A549 (cell line): ENCODE measurements at regions not wholly inside any gene's neighbourhood (a gene's known extent, or its start where the extent isn't known, plus 50 kb on each side); places are given as distances from the start of the nearest gene placed in this dataset.

Experiments
- ATAC-seq, 2 experiments: fragments of 200-7000 bp in 1 of 2; fragments of >200 bp in 1 of 2; cut with Nextera tagmentation in 1 of 2; cut with Tn5 transposase in 1 of 2; 3 replicates each; pipeline versions ENCODE4 v1.8.0 to v1.9.1; 2018 to 2020; ENCODE audit warnings: mild to moderate bottlenecking in 1 of 2, moderate library complexity in 1 of 2
- CTCF ChIA-PET: fragments of 300-600 bp; sonication (Branson Sonifier 250); formaldehyde crosslinking; extraction: SDS; loops from one replicate; lab custom pipeline; 2021; ENCODE audit warnings: antibody characterized with exemption, inconsistent platforms; lab: Yijun Ruan, JAX
- POLR2A ChIA-PET: fragments of 350-600 bp; formaldehyde crosslinking; extraction: SDS; loops from one replicate; lab custom pipeline; 2021; ENCODE audit warnings: antibody characterized with exemption, inconsistent platforms; lab: Yijun Ruan, JAX
- DNase-seq, 2 experiments: peaks; one replicate each; pipeline versions ENCODE4 v3.0.0 to v3.0.0-alpha.2; 2011 to 2016; ENCODE audit warnings: low read depth in 1 of 2, low spot score in 1 of 2
- FAIRE-seq: peaks from 2 replicates; lab custom pipeline; 2011; peaks lifted over from hg19 to GRCh38; lab: Jason Lieb, UNC
- H3K27ac ChIP-seq, 2 experiments: fragments of >200 bp; sonication (Bioruptor Twin); formaldehyde crosslinking; 3 replicates each; pipeline ENCODE4 v1.5.1; 2016 to 2017
- H3K4me1 ChIP-seq: fragments of >200 bp; sonication (Bioruptor Twin); formaldehyde crosslinking; 3 replicates; pipeline ENCODE4 v1.6.1; 2016
- H3K4me2 ChIP-seq: fragments of >200 bp; sonication (Bioruptor Twin); formaldehyde crosslinking; 3 replicates; pipeline ENCODE4 v1.6.1; 2016
- H3K4me3 ChIP-seq: fragments of >200 bp; sonication (Bioruptor Twin); formaldehyde crosslinking; 3 replicates; pipeline ENCODE4 v1.5.1; 2016
- H3K9me3 ChIP-seq: fragments of >200 bp; sonication (Bioruptor Twin); formaldehyde crosslinking; 3 replicates; pipeline ENCODE4 v1.6.1; 2016
- ATOH8 ChIP-seq: fragments of 250-450 bp; sonication (Bioruptor Pico); IDR thresholded peaks from 2 replicates; pipeline ENCODE4 v1.5.0; 2020; ENCODE audit warnings: low read depth, mild to moderate bottlenecking, moderate library complexity
- CBX8 ChIP-seq: fragments of 200-600 bp; sonication (generic); IDR thresholded peaks from 2 replicates; pipeline ENCODE4 v1.6.1; 2016
- CEBPB ChIP-seq, 2 experiments: fragments of >200 bp in 1 of 2; sonication (Bioruptor Twin) in 1 of 2; formaldehyde crosslinking in 1 of 2; IDR thresholded peaks; 2 replicates each; pipeline ENCODE4 v1.6.1; 2012 to 2016
- CHD4 ChIP-seq: fragments of 200-600 bp; sonication (generic); IDR thresholded peaks from 2 replicates; pipeline ENCODE4 v1.6.1; 2016; ENCODE audit warnings: antibody characterized with exemption, mild to moderate bottlenecking, borderline replicate concordance
- E2F6 ChIP-seq: IDR thresholded peaks from 2 replicates; pipeline ENCODE4 v1.6.1; 2012; ENCODE audit warnings: low read depth, borderline replicate concordance
- EHMT2 ChIP-seq: fragments of 200-600 bp; sonication (generic); IDR thresholded peaks from 2 replicates; pipeline ENCODE4 v1.6.1; 2016; ENCODE audit warnings: antibody characterized with exemption, low read depth, mild to moderate bottlenecking, moderate library complexity
- ESRRA ChIP-seq: fragments of 150-350 bp; IDR thresholded peaks from 2 replicates; pipeline ENCODE4 v1.6.1; 2014; ENCODE audit warnings: mild to moderate bottlenecking, low read length, borderline replicate concordance
- FOSB ChIP-seq: fragments of 250-450 bp; sonication (Bioruptor Pico); IDR thresholded peaks from 2 replicates; pipeline ENCODE4 v1.5.0; 2020; ENCODE audit warnings: mild to moderate bottlenecking, moderate library complexity
- FOXS1 ChIP-seq: fragments of 250-450 bp; sonication (Bioruptor Pico); IDR thresholded peaks from 2 replicates; pipeline ENCODE4 v1.5.0; 2020; ENCODE audit warnings: mild to moderate bottlenecking, moderate library complexity
- GATA3 ChIP-seq: IDR thresholded peaks from 2 replicates; pipeline ENCODE4 v1.6.1; 2012; ENCODE audit warnings: borderline replicate concordance
- HDAC2 ChIP-seq: fragments of 200-600 bp; sonication (generic); IDR thresholded peaks from 2 replicates; pipeline ENCODE4 v1.6.1; 2016
- HMGXB4 ChIP-seq: fragments of 250-450 bp; sonication (Bioruptor Pico); IDR thresholded peaks from 2 replicates; pipeline ENCODE4 v1.5.0; 2021; ENCODE audit warnings: mild to moderate bottlenecking, moderate library complexity, borderline replicate concordance
- JUNB ChIP-seq: fragments of >200 bp; sonication (Bioruptor Twin); formaldehyde crosslinking; IDR thresholded peaks from 2 replicates; pipeline ENCODE4 v1.6.1; 2016
- NFE2L2 ChIP-seq: fragments of 150-350 bp; conservative IDR thresholded peaks from 2 replicates; pipeline ENCODE4 v1.6.1; 2014; ENCODE audit warnings: low read length
- ZC3H11A ChIP-seq: fragments of 450-650 bp; IDR thresholded peaks from 2 replicates; pipeline ENCODE4 v1.6.1; 2014; ENCODE audit warnings: antibody characterized with exemption, mild to moderate bottlenecking
- ZNF302 ChIP-seq: fragments of 250-450 bp; sonication (Bioruptor Pico); IDR thresholded peaks from 2 replicates; pipeline ENCODE4 v1.9.0; 2021; ENCODE audit warnings: inconsistent platforms, mild to moderate bottlenecking, moderate library complexity
- ZSCAN20 ChIP-seq: fragments of 250-450 bp; sonication (Bioruptor Pico); IDR thresholded peaks from 2 replicates; pipeline ENCODE4 v1.8.0; 2022; ENCODE audit warnings: mild to moderate bottlenecking, moderate library complexity
- WGBS: methylation state at CpG from one replicate; pipeline ENCODE4 v1.1.6; 2017; ENCODE audit errors: missing lambda C conversion rate; 5-methylcytosine and 5-hydroxymethylcytosine counted together
- TF ChIP-seq, protein P1 (sequence below): IDR thresholded peaks from 2 replicates; pipeline ENCODE4 v1.6.1; 2012
- TF ChIP-seq, protein P2 (sequence below): fragments of >200 bp; sonication (Bioruptor Twin); formaldehyde crosslinking; IDR thresholded peaks from 3 replicates; pipeline ENCODE4 v1.6.1; 2016
- TF ChIP-seq, protein P3 (sequence below): fragments of 150-350 bp; IDR thresholded peaks from 2 replicates; pipeline ENCODE4 v1.6.1; 2014; ENCODE audit warnings: low read depth, mild to moderate bottlenecking, low read length

DNA sequence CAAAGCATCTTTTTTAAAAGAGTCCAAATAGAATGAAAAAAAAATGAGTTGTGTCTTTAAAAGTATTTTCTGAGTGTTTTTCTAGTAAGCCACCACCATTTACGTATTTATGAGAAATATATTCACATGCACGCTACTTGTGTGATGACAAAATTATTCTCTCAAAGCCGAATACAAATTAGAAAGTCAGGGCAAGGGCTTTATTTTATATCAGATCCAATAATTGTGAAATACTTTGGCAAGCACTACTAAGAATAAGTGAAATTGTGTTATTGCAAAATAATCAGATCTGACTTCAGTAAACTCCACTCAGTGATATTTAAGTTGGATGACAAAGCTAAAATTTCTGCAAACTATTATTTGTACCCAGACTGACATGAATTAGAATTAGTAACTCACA is 589.3 kb upstream of the KCNMB2 start:
- DNase-seq (no peak), FAIRE-seq (no peak)
- POLR2A ChIA-PET = no interaction called here
- TF ChIP-seq, protein P1, sequence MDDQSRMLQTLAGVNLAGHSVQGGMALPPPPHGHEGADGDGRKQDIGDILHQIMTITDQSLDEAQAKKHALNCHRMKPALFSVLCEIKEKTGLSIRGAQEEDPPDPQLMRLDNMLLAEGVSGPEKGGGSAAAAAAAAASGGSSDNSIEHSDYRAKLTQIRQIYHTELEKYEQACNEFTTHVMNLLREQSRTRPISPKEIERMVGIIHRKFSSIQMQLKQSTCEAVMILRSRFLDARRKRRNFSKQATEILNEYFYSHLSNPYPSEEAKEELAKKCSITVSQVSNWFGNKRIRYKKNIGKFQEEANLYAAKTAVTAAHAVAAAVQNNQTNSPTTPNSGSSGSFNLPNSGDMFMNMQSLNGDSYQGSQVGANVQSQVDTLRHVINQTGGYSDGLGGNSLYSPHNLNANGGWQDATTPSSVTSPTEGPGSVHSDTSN = no peak
- TF ChIP-seq CHD4 = no peak
- TF ChIP-seq CEBPB (IDR thresholded peaks at IDR 0.05) = peak in 1 of 2 experiments; percentile 57; a peak in 1 of 4 replicates
- TF ChIP-seq, all 56 proteins: peak for 1
- Histone ChIP-seq H3K27ac (no peak overlapping the region), H3K9me3 (no peaks in the 10 kb centered on the region), H3K4me2 (peak overlapping the region; percentile 6; the same call in 1 of the 3 replicates), H3K4me1 (peaks cover 10% of the 10 kb centered on the region; the same call in 1 of the 3 replicates), H3K4me3 (no peak overlapping the region)
- CTCF ChIA-PET = no interaction called here
- 68% methylated on average over 3 of the region's 3 CpGs for WGBS
- ATAC-seq = no peak

DNA sequence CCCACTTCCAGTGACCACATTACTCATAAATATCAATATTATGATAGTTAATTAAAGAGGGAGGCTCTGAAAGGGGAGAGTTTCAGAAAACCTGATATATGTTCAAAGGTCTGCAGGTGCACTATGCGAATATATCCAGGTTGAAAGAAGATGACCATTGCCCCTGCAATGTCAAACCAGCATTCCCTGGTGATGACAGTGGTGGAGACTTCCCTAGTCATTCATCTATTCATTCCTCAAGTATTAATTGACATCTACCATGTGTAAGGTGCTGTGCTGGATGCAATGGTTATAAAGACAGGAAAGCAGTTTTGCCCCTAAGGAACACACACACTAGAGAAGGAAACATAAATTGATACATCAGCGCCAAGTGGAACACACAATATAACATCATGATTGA is 588.3 kb upstream of the KCNMB2 start:
- ATAC-seq (no peak), FAIRE-seq (no peak), DNase-seq (no peak)
- Histone ChIP-seq H3K4me3 (no peak overlapping the region), H3K4me1 (peaks cover 10% of the 10 kb centered on the region; the same call in 1 of the 3 replicates), H3K27ac (no peak overlapping the region), H3K9me3 (no peaks in the 10 kb centered on the region), H3K4me2 (no peak overlapping the region)
- POLR2A ChIA-PET = no interaction called here
- 87% methylated on average over 2 of the region's 2 CpGs for WGBS
- no peak for TF ChIP-seq ZNF302 (CRISPR knock-in tag)
- no peak for TF ChIP-seq ZC3H11A
- no peak for TF ChIP-seq EHMT2
- TF ChIP-seq FOSB (CRISPR knock-in tag) = no peak
- CTCF ChIA-PET = interaction anchor here (1.9 kb wide), 1 partner anchor 897 kb away, joined by 5 read pairs; no protein-coding TSS in a partner anchor

GRCh38 chr3:177948716-177949425 is 587.4 kb upstream of the KCNMB2 start:
- TF ChIP-seq ZSCAN20 (CRISPR knock-in tag) = no peak
- TF ChIP-seq GATA3 = no peak
- TF ChIP-seq, protein P2, sequence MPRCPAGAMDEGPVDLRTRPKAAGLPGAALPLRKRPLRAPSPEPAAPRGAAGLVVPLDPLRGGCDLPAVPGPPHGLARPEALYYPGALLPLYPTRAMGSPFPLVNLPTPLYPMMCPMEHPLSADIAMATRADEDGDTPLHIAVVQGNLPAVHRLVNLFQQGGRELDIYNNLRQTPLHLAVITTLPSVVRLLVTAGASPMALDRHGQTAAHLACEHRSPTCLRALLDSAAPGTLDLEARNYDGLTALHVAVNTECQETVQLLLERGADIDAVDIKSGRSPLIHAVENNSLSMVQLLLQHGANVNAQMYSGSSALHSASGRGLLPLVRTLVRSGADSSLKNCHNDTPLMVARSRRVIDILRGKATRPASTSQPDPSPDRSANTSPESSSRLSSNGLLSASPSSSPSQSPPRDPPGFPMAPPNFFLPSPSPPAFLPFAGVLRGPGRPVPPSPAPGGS = no peak
- no peak for TF ChIP-seq E2F6
- no peak for TF ChIP-seq HMGXB4 (CRISPR knock-in tag)
- no peak for TF ChIP-seq FOXS1
- no peak for TF ChIP-seq NFE2L2
- TF ChIP-seq, all 56 proteins: peak for 0
- WGBS = 90% methylated on average over 4 of the region's 4 CpGs
- no peak for DNase-seq
- H3K4me1 ChIP-seq = peaks cover 10% of the 10 kb centered on the region; the same call in 1 of the 3 replicates
- ChIA-PET CTCF (interaction anchor here (0.5 to 1.9 kb wide), 2 partner anchors 380 to 898 kb away, joined by 5 read pairs; no protein-coding TSS in a partner anchor), POLR2A (no interaction called here)
- no peak overlapping the region for H3K4me2 ChIP-seq
- no peak overlapping the region for H3K4me3 ChIP-seq
- H3K9me3 ChIP-seq = no peaks in the 10 kb centered on the region
- no peak for ATAC-seq
- no peak overlapping the region for H3K27ac ChIP-seq
- no peak for FAIRE-seq

DNA sequence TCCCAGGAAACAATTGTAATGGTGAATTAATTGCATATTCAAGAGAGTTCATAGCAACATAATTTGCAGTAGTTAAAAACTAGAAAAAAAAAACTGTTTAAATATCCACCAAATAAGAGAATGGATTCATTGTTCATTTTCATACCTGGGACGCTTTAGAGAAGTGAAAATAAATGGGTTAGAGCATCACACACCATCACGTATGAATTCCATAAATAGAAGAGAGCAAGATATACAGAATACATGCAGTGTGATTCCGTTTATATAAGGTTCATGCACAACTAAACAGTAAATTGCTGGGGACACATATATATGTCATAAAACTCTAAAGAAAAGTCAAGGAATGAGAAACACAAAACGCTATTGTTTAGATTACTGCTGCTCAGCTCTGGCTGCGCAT is 577.0 kb upstream of the KCNMB2 start:
- ChIA-PET POLR2A (no interaction called here), CTCF (no interaction called here)
- no peak for ATAC-seq
- H3K4me3 ChIP-seq = no peak overlapping the region
- no peak for FAIRE-seq
- H3K9me3 ChIP-seq = no peaks in the 10 kb centered on the region
- no peak for DNase-seq
- no peak overlapping the region for H3K27ac ChIP-seq
- H3K4me2 ChIP-seq = no peak overlapping the region
- no peaks in the 10 kb centered on the region for H3K4me1 ChIP-seq
- 71% methylated on average over 5 of the region's 5 CpGs for WGBS
- no peak for TF ChIP-seq ESRRA
- no peak for TF ChIP-seq ZSCAN20 (CRISPR knock-in tag)
- no peak for TF ChIP-seq FOSB (CRISPR knock-in tag)
- no peak for TF ChIP-seq E2F6
- TF ChIP-seq ATOH8 (CRISPR knock-in tag) = no peak
- TF ChIP-seq, protein P3, sequence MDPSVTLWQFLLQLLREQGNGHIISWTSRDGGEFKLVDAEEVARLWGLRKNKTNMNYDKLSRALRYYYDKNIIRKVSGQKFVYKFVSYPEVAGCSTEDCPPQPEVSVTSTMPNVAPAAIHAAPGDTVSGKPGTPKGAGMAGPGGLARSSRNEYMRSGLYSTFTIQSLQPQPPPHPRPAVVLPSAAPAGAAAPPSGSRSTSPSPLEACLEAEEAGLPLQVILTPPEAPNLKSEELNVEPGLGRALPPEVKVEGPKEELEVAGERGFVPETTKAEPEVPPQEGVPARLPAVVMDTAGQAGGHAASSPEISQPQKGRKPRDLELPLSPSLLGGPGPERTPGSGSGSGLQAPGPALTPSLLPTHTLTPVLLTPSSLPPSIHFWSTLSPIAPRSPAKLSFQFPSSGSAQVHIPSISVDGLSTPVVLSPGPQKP = no peak
- TF ChIP-seq JUNB = no peak
- TF ChIP-seq HDAC2 = no peak
- no peak for TF ChIP-seq CBX8
- TF ChIP-seq, protein P2 = no peak
